ENCODE measurements at regions not wholly inside any gene's neighbourhood (a gene's known extent, or its start where the extent isn't known, plus 50 kb on each side); places are given as distances from the start of the nearest gene placed in this dataset.

- TF ChIP-seq POLR2A (IDR thresholded peaks at IDR 0.05) (no peak), CTCF (IDR thresholded peaks at IDR 0.05) (no peak)
Observed at GRCh38 chr20:22466447-22467171, 117.8 kb downstream of the FOXA2 start.
